C4-2B (cell line): ENCODE measurements at regions not wholly inside any gene's neighbourhood (a gene's known extent, or its start where the extent isn't known, plus 50 kb on each side); places are given as distances from the start of the nearest gene placed in this dataset.

Source experiments
- CTCF ChIP-seq: fragments of 450-650 bp; conservative IDR thresholded peaks from 2 replicates; pipeline ENCODE4 v1.5.1; 2017; ENCODE audit warnings: mild to moderate bottlenecking
- ZFX ChIP-seq: fragments of 450-650 bp; IDR thresholded peaks from 2 replicates; pipeline ENCODE4 v1.6.1; 2017

GRCh38 chr9:87152256-87152655 lies 204.9 kb upstream of the GAS1 start:
- TF ChIP-seq CTCF, result no peak
- TF ChIP-seq ZFX, result no peak
